Stimulated activated CD8-positive, alpha-beta memory T cell treated with anti-CD3 and anti-CD28 coated beads, Interleukin-2, amount 100 ng/mL, for 48 hours (primary cell): ENCODE measurements at regions not wholly inside any gene's neighbourhood (a gene's known extent, or its start where the extent isn't known, plus 50 kb on each side); places are given as distances from the start of the nearest gene placed in this dataset.

ENCODE experiments used
- DNase-seq, 2 donors: peaks; one replicate each; pipeline ENCODE4 v3.0.0-alpha.2; 2020; ENCODE audit warnings: low read depth in 2 of 2

GRCh38 chr4:53693408-53693807 lies 102.1 kb upstream of the LNX1 start:
- DNase-seq = no peak

DNA sequence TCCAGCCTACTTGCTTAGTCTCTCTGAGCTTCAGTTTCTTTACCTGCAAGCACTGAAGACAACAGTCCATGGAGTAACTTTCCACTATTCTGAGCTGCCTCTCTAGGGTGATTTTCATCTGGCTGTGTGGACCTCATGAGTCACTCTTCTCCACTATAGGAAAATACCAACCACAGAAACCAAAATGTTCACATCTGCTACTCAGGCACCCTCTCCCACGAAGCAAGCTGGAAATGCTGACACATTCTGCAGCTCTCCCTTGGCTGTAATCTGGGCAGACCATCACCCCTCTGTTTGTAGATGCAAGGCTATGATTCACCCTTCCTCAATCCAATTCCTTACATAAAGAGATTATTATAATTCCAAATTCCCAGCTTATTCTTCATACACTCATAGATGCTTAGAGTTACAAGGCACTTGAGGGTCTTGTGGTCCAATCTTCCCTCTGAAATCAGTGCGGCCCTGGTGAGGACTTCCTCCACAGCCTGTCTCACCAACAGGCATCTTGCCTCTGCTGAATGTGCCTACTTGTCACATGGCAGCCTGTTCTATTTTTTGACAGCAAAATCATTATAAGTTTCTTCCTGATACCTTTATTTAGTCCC lies 97.0 kb upstream of the LNX1 start:
- DNase-seq = peak in 1 of 2 donors; percentile 22

- no peak for DNase-seq
Observed at GRCh38 chr4:53686521-53686920, 95.2 kb upstream of the LNX1 start.

- no peak for DNase-seq
Observed at GRCh38 chr4:53684136-53685130, 93.1 kb upstream of the LNX1 start.

- no peak for DNase-seq
Observed at GRCh38 chr4:53682908-53683307, 91.6 kb upstream of the LNX1 start.

GRCh38 chr4:53682196-53682595 lies 90.9 kb upstream of the LNX1 start:
- DNase-seq = no peak

DNA sequence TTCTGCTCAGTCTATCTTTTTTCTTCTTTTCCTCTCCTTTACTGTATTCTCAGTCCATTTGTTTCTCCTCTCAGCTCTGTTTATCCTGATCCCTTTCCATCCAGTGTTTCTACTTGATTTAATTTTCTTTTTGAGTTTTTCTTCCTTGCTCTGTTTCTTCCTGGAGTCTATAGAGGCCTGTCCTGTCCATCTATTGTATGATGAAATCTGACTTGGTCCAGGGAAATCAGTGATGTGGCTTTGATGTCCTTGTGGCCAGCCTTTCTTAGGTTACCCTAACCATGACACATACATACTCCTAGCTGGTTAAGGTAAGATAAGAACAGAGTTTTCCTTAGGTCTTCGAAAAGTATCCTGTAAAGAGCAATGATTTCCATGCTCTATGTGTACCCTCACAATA lies 89.3 kb upstream of the LNX1 start:
- DNase-seq = no peak

- no peak for DNase-seq
Observed at GRCh38 chr4:53680168-53680567, 88.9 kb upstream of the LNX1 start.

DNA sequence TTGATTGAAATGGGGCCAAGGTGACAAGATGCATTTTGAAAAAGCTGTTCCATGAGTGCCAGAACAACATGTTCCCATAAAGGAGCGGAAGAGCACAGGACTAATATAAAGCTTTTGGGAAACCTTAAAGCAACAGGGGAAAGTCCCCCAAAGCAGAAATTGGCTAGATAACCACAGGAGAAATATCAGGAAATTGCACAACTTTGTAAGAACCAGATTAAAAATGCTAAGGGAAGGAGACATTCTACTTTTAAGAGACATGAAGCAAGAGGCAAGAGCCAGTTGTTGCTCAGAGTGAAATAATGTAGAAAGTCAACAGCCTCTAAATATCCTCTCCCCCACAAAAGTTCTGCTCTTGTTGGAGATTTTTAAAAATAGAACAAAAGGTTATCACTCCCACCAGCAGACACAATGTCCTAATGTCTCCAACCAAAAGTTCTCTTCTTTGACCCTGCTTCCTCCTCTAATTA lies 85.2 kb upstream of the LNX1 start:
- no peak for DNase-seq

DNA sequence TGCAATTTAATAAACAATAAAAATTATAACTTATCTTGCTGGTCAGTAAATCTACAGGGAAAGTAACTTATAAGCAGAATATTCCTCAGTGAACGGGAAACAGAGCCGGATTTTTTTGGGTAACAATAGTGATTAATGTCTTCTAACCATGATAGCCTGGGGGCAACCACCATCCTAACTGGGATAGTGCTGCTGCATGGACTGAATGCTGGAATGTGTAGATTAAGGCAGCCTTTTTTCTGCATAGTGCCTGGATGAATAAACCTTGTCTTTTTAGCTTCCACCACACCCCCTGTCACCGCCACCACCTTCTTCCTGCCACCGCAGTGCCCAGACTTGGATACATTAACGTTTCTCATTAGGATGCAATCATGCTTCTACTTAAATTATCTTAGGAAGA lies 83.6 kb upstream of the LNX1 start:
- no peak for DNase-seq

GRCh38 chr4:53672873-53673272 lies 81.6 kb upstream of the LNX1 start:
- no peak for DNase-seq

- DNase-seq = no peak
Observed at GRCh38 chr4:53671757-53672156, 80.5 kb upstream of the LNX1 start.

DNA sequence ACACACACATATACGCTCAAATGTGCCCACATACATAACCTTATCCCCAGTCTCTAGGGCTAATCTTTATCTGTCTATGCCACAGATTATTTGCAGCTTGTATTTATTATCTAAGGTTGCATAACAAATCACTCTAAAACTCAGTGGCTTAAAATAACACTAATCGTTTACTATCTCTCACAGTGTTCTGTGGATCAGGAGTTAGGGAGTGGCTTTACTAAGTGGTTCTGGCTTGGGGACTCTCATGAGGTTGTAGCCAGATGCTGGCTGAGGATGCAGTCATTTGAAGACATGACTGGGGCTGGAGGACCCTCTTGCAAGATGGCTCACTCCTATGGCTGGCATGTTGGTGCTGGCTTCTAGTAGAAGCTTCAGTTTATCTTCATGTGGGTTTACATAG lies 68.5 kb upstream of the LNX1 start:
- no peak for DNase-seq

DNA sequence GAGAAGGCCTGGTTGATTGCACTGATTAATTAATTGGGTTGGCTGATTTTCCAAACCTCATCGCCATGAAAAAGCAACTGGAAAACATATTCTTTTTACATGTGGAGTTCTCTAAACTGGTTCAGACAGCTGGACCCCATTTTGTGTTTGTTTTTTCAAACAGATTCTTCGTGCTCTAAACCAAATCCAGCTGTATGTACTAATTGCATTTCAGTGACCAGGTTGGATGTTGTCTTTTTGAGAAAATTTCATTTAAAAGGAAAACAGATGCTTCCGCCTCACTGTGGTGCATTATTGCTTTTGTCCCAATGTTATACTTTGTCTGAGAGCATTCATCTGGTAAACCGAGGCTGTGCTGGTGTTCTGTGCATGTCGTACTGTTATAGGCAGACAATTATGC lies 67.8 kb upstream of the LNX1 start:
- DNase-seq = no peak

- no peak for DNase-seq
Observed at GRCh38 chr4:53658029-53658428, 66.7 kb upstream of the LNX1 start.

DNA sequence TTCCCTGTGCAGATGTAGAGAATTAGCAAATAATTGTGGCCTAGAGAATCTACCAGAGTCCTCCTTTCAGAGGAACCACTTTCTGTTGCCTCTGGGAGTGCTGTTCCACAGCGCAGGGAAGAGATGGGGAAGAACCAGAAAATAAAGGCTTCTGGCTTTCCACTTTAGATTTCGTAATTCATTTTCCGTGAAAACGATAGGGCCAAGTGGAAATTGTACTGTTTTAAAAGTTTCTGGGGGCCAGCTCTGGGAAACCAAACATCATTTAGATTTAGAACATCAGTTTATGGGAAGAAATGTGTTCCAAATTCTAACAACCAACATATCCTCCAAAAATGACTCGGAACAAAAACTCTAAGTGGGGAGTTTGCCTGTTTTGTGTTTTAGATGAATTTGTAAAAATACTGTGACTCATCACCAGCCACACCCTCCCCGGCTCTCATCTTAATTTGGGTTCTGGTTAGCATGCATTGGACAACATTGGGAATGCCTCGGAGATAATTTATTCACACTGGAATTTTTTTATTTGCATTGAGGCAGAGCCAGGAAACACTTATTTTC lies 65.2 kb upstream of the LNX1 start:
- DNase-seq = no peak

- DNase-seq = no peak
Observed at GRCh38 chr4:53654300-53654758, 63.0 kb upstream of the LNX1 start.

GRCh38 chr4:53653484-53654053 lies 62.3 kb upstream of the LNX1 start:
- no peak for DNase-seq

GRCh38 chr4:53651156-53651735 lies 60.0 kb upstream of the LNX1 start:
- no peak for DNase-seq

- DNase-seq = no peak
Observed at GRCh38 chr4:53649357-53649756, 58.1 kb upstream of the LNX1 start.

DNA sequence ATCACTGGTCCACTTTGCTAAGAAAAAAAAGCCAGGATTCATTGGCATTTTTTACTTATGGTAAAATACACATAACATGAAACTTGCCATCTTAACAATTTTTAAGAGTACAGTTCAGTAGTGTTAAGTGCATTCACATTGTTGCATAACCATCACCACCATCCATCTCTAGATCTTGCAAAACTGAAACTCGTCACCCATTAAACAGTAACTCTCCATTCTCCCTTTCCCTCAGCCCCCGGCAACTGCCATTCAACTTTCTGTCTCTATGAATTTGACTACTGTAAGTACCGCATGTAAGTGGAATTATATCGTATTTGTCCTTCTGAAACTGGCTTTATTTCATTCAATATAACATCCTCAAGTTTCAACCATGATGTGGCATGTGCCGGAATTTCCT lies 56.3 kb upstream of the LNX1 start:
- DNase-seq = no peak

GRCh38 chr4:53646795-53647194 lies 55.5 kb upstream of the LNX1 start:
- DNase-seq = no peak
